A673 (cell line): ENCODE measurements at regions not wholly inside any gene's neighbourhood (a gene's known extent, or its start where the extent isn't known, plus 50 kb on each side); places are given as distances from the start of the nearest gene placed in this dataset.

ENCODE experiments used
- BruUV-seq: library from RNA; stranded (reverse); fragments of 400-500 nt; replicated peaks from 2 replicates; lab custom pipeline; 2021; lab: Mats Ljungman, UMichigan
- CTCF ChIA-PET: fragments of 300-600 bp; sonication (Branson Sonifier 250); formaldehyde crosslinking; loops from one replicate; lab custom pipeline; 2022; ENCODE audit warnings: antibody characterized with exemption; lab: Charles Lee
- POLR2A ChIA-PET: fragments of 300-600 bp; sonication (Branson Sonifier 250); formaldehyde crosslinking; loops from one replicate; lab custom pipeline; 2022; ENCODE audit warnings: antibody characterized with exemption; ENCODE audit not compliant: low non-redundant PET; lab: Charles Lee
- DNase-seq: peaks from one replicate; pipeline ENCODE4 v3.0.0-alpha.2; 2015; ENCODE audit warnings: low spot score
- H3K27ac ChIP-seq: fragments of 200-600 bp; sonication (generic); 2 replicates; pipeline ENCODE4 v1.5.1; 2016; ENCODE audit warnings: mixed run types, low read depth, mild to moderate bottlenecking, mixed read lengths, antibody characterized with exemption, low read length; ENCODE audit not compliant: poor library complexity, severe bottlenecking
- H3K27me3 ChIP-seq: fragments of 200-600 bp; sonication (generic); replicated peaks from 2 replicates; pipeline ENCODE4 v1.6.1; 2017; ENCODE audit warnings: mixed run types, low read depth, mild to moderate bottlenecking, mixed read lengths, antibody characterized with exemption, low read length; ENCODE audit not compliant: insufficient read depth, poor library complexity
- H3K36me3 ChIP-seq: fragments of 200-600 bp; sonication (generic); 2 replicates; pipeline ENCODE4 v1.6.1; 2016; ENCODE audit warnings: mixed run types, mild to moderate bottlenecking, mixed read lengths, antibody characterized with exemption, low read length; ENCODE audit not compliant: insufficient read depth, poor library complexity, severe bottlenecking
- H3K4me1 ChIP-seq: fragments of 200-600 bp; sonication (generic); 2 replicates; pipeline ENCODE4 v1.6.1; 2017; ENCODE audit warnings: mixed run types, mild to moderate bottlenecking, mixed read lengths, antibody characterized with exemption, low read length; ENCODE audit not compliant: insufficient read depth, poor library complexity, severe bottlenecking
- H3K4me3 ChIP-seq: fragments of 200-600 bp; sonication (generic); 2 replicates; pipeline ENCODE4 v1.5.1; 2016; ENCODE audit warnings: low read depth, mixed run types, mild to moderate bottlenecking, mixed read lengths, low read length; ENCODE audit not compliant: poor library complexity, severe bottlenecking
- H3K9me3 ChIP-seq: fragments of 200-600 bp; sonication (generic); 2 replicates; pipeline ENCODE4 v1.6.1; 2016; ENCODE audit warnings: mixed run types, low read depth, mild to moderate bottlenecking, mixed read lengths, antibody characterized with exemption, low read length; ENCODE audit not compliant: poor library complexity, severe bottlenecking
- CTCF ChIP-seq: fragments of 300-800, 200-600 bp; sonication (generic); conservative IDR thresholded peaks from 2 replicates; pipeline ENCODE4 v1.5.1; 2017; ENCODE audit warnings: low read depth, mild to moderate bottlenecking, antibody characterized with exemption, low read length, moderate library complexity, mixed read lengths
- EZH2 ChIP-seq: fragments of 200-600 bp; sonication (generic); IDR thresholded peaks from 2 replicates; pipeline ENCODE4 v1.6.1; 2017; ENCODE audit warnings: borderline replicate concordance, low read depth, mild to moderate bottlenecking, mixed read lengths, antibody characterized with exemption, low read length; ENCODE audit not compliant: poor library complexity, severe bottlenecking
- intact Hi-C: fragments of 100-400 bp; cut with micrococcal nuclease; formaldehyde crosslinking; loops from one replicate; pipeline ENCODE4 v1.10.0; 2022; ENCODE audit not compliant: unreplicated experiment

GRCh38 chr3:24943961-24944360 is 449.3 kb upstream of the THRB start:
- H3K4me3 ChIP-seq: no peak overlapping the region
- no peaks in the 10 kb centered on the region for H3K36me3 ChIP-seq
- CTCF ChIA-PET: no interaction called here
- POLR2A ChIA-PET: no interaction called here
- no peak for DNase-seq
- no TSS peak for BruUV-seq
- H3K27ac ChIP-seq: no peak overlapping the region
- intact Hi-C loops: no loop called here
- H3K9me3 ChIP-seq: no peaks in the 10 kb centered on the region
- no peak for TF ChIP-seq CTCF
- TF ChIP-seq EZH2: no peak
- no peaks in the 10 kb centered on the region for H3K4me1 ChIP-seq
- H3K27me3 ChIP-seq: peaks cover 3% of the 10 kb centered on the region

- ChIA-PET POLR2A (no interaction called here), CTCF (no interaction called here)
- no TSS peak for BruUV-seq
- Histone ChIP-seq H3K27ac (no peak overlapping the region), H3K27me3 (no peaks in the 10 kb centered on the region), H3K36me3 (no peaks in the 10 kb centered on the region), H3K4me3 (no peak overlapping the region), H3K9me3 (no peaks in the 10 kb centered on the region), H3K4me1 (no peaks in the 10 kb centered on the region)
- intact Hi-C loops: no loop called here
- TF ChIP-seq CTCF: no peak
- no peak for TF ChIP-seq EZH2
- no peak for DNase-seq
Measured at GRCh38 chr3:24944805-24945520, 450.3 kb upstream of the THRB start.

- TF ChIP-seq CTCF: no peak
- no peak for TF ChIP-seq EZH2
- BruUV-seq: no TSS peak
- POLR2A ChIA-PET: no interaction called here
Measured at GRCh38 chr3:24945563-24945962, 450.9 kb upstream of the THRB start.

More at GRCh38 chr3:24945563-24945962, 450.9 kb upstream of the THRB start:
- Histone ChIP-seq H3K4me3 (no peak overlapping the region), H3K36me3 (no peaks in the 10 kb centered on the region), H3K27ac (no peak overlapping the region), H3K27me3 (no peaks in the 10 kb centered on the region), H3K4me1 (no peaks in the 10 kb centered on the region), H3K9me3 (no peaks in the 10 kb centered on the region)
- CTCF ChIA-PET: no interaction called here
- no peak for DNase-seq
- intact Hi-C loops: no loop called here
